ENCODE measurements at regions not wholly inside any gene's neighbourhood (a gene's known extent, or its start where the extent isn't known, plus 50 kb on each side); places are given as distances from the start of the nearest gene placed in this dataset.

GRCh38 chr6:91813641-91814040, 1226.8 kb upstream of the MAP3K7 start:
- Histone ChIP-seq H3K9me3 (no peaks in the 10 kb centered on the region), H3K4me1 (no peaks in the 10 kb centered on the region), H3K27me3 (no peaks in the 10 kb centered on the region), H3K36me3 (no peaks in the 10 kb centered on the region), H3K4me3 (no peak overlapping the region), H3K27ac (no peak overlapping the region)
- no peak for TF ChIP-seq POLR2A (IDR thresholded peaks at IDR 0.05)
- no peak for TF ChIP-seq CTCF (IDR thresholded peaks at IDR 0.05)
- WGBS, 4 donors = 80 to 83% (median 81%) methylated on average over 3 of the region's 3 CpGs
- ATAC-seq = no peak
- intact Hi-C loops (cut with DNase I) = no loop called here
- no peak for DNase-seq

- no peaks in the 10 kb centered on the region for H3K27me3 ChIP-seq
- no peak overlapping the region for H3K27ac ChIP-seq
- H3K9me3 ChIP-seq = no peaks in the 10 kb centered on the region
- H3K4me3 ChIP-seq = no peak overlapping the region
- ATAC-seq = no peak
- no peak for DNase-seq
- WGBS, 4 donors = 0 to 24% (median 17%) methylated on average over 1 of the region's 1 CpG
- intact Hi-C loops (cut with DNase I) = no loop called here
- TF ChIP-seq CTCF (IDR thresholded peaks at IDR 0.05) (no peak), POLR2A (IDR thresholded peaks at IDR 0.05) (no peak)
- no peaks in the 10 kb centered on the region for H3K4me1 ChIP-seq
- no peaks in the 10 kb centered on the region for H3K36me3 ChIP-seq
Measured at GRCh38 chr6:91812596-91813274, 1225.9 kb upstream of the MAP3K7 start.

- Histone ChIP-seq H3K36me3 (no peaks in the 10 kb centered on the region), H3K27me3 (no peaks in the 10 kb centered on the region), H3K27ac (no peak overlapping the region), H3K4me1 (no peaks in the 10 kb centered on the region), H3K9me3 (no peaks in the 10 kb centered on the region), H3K4me3 (no peak overlapping the region)
- intact Hi-C loops (cut with DNase I) = no loop called here
- 68 to 82% (median 78%) methylated on average over 3 of the region's 3 CpGs for WGBS, 4 donors
- no peak for TF ChIP-seq CTCF (IDR thresholded peaks at IDR 0.05)
- no peak for TF ChIP-seq POLR2A (IDR thresholded peaks at IDR 0.05)
- ATAC-seq (no peak), DNase-seq (no peak)
Measured at GRCh38 chr6:91804981-91805380, 1218.1 kb upstream of the MAP3K7 start.

GRCh38 chr6:91802431-91802830, 1215.6 kb upstream of the MAP3K7 start:
- no peak overlapping the region for H3K27ac ChIP-seq
- 82 to 100% (median 95%) methylated on average over 1 of the region's 1 CpG for WGBS, 4 donors
- ATAC-seq (no peak), DNase-seq (no peak)
- no peaks in the 10 kb centered on the region for H3K27me3 ChIP-seq
- no peak overlapping the region for H3K4me3 ChIP-seq
- TF ChIP-seq POLR2A (IDR thresholded peaks at IDR 0.05) = no peak
- no peak for TF ChIP-seq CTCF (IDR thresholded peaks at IDR 0.05)
- no peaks in the 10 kb centered on the region for H3K36me3 ChIP-seq
- intact Hi-C loops (cut with DNase I) = no loop called here
- no peaks in the 10 kb centered on the region for H3K4me1 ChIP-seq
- no peaks in the 10 kb centered on the region for H3K9me3 ChIP-seq
